CD4-positive, alpha-beta T cell treated with Interleukin-10 for 1 hour (primary cell): ENCODE measurements at regions not wholly inside any gene's neighbourhood (a gene's known extent, or its start where the extent isn't known, plus 50 kb on each side); places are given as distances from the start of the nearest gene placed in this dataset.

Source experiments
- DNase-seq: peaks from one replicate; pipeline ENCODE4 v3.0.0-alpha.2; 2020

DNA sequence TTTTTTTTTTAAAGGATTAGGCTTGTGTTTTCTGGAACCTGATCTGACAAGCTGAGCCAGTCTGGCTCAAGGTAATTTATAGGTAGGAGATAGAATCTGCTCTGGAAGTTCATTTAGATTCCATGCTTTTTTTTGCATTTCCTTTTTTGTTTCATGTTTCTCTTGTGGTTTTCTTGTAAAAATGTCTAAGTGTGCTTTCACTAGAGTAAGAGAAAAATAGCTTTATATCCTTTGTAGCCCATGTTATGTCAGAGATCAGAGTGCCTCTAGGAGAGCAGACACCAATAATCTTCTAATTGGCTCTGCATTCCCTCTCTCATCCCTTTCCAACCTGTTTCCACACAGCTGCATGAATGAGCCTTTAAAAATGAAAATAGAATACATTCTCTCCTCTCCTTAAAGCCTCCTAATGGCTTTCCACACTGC, 389.8 kb upstream of the KCNMB2 start:
- DNase-seq: no peak

DNA sequence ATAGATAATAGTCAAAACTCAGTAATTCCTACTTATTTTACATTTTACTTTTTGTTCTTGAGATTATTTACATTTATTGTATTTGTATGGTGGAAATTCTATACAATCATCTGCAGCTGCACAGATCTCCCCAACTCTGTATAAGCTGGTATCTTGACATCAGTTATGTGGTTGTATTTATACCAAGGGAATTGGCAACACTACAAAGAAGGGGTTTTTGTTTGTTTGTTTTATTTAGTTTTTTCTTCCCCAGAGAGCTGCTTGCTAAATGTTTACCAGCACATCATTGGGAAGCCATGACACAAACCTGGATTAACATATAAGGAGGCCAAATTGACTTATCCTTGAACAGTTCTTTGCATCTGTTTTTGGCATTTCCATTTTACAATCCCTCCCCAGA, 389.2 kb upstream of the KCNMB2 start:
- no peak for DNase-seq

DNA sequence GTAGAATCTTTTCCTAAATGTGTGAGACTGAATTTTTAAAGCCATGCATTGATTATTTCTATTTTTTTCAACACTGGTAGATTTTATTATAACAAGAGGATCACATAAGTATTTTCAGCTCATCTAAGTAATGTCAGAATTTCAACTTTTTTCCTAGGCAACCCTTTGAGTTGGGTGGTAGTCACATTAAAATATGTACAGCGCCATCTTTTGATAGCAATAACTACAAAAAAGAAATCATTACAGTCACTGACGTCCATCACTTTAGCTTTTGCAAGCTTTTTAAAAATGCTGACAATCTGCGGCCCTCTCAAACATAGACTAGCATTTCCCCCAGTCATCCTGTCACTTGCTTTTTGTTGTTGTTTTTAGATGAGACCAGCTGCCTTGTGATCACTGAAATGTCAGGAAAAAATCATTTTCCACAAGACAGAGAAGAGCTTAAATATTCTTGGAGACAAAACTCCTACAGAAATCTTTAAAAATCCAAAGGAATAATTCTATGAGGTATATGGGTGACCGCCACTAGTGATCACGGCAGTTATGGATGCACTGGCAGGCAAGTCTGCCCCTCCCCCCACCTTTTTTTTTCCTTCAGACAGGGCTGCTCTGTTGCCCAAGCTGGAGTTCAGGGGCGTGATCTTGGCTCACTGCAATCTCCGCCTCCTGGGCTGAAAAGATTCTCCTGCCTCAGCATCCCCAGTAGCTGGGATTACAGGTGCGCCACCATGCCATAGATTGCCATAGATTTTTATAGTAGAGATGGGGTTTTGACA, 384.0 kb upstream of the KCNMB2 start:
- no peak for DNase-seq

DNA sequence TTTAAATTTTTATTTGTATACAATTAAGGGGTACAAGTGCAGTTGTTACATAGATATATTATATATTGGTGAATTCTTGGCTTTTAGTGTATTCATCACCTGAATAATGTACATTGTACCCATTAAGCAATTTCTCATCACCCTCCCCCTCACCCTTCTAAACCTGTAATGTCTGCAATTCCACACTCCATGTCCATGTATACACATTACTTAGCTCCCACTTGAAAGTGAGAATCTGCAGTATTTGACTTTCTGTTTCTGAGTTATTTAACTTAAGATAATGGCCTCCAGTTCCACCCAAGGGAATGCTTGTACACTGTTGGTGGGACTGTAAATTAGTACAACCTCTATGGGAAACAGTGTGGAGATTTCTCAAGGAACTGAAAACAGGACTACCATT, 383.2 kb upstream of the KCNMB2 start:
- no peak for DNase-seq

DNA sequence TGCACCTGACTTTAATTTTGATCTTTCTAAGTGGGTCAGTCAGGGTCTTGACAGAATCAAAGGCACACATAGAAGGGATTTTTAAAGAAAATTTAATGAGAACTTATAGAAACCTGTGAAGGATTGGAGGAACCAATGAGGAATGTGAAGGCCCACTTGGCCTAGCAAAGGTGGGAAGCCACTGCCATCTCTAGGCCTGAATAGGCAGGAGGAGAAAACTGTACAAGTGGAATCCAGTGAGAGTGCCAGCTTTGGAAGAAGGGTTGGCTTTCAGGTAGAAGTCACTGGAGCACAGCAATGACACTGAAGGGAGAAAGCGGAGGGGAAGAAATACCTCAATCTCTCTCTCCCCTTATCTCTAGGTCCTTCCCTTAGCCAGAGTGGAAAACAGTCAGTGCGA, 380.7 kb upstream of the KCNMB2 start:
- DNase-seq: no peak

DNA sequence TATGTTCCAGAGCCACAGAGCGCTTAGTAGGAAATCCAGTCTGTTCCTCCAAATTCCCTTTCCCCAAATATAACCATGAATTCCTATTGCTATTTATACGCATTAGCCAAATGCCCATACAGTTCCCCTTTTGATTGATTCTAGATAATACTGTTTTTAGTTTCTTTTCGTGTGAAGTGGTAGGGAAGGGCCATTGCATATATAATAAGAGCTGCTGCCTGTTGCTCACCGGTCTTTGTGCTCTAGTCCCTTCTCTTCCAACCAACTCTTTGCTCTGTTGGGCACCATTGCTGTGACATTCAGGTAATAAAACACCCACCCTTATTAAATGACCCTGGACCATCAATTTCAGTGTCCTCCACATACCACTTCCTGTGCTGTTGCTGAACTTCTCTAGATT, 379.9 kb upstream of the KCNMB2 start:
- DNase-seq: no peak

DNA sequence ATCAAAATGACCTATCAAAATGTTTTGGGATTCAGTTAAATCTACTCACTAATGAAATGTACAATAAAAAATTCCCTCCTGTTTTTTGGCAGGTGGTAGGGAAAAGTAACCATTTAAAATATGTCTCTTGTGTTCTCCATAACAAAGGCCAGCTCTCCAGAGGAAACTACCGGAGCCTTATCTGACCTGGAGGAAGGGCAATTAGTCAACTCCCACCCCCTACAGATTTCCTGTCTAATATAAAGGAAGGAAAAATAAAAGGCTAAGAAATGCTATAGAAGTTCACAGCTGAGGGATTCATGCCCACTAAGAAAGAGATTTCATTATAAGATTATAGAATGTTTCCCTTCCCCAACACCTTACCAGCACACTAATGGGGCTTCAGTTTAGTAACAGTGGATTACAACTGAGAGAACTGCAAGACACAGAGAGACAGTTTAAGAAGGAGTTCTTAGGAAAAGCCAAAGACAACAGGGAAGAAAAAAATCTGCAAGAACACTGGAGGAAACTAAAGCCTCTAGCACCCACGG, 376.5 kb upstream of the KCNMB2 start:
- DNase-seq: no peak

DNA sequence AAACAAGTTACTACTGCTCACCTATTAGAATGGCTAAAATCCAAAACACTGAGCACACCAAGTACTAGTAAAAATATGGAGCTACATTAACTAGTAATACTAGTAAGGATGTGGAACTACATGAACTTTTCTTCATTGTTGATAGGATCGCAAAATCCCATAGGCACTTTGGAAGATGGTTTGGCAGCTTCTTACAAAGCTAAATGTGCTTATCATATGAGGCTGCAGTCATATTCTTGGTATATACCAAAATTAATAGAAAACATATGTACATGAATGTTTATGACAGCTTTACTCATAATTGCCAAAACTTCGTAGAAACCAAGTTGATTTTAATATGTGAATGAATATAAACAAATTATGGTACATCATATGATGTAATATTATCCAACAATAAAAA, 366.8 kb upstream of the KCNMB2 start:
- no peak for DNase-seq

DNA sequence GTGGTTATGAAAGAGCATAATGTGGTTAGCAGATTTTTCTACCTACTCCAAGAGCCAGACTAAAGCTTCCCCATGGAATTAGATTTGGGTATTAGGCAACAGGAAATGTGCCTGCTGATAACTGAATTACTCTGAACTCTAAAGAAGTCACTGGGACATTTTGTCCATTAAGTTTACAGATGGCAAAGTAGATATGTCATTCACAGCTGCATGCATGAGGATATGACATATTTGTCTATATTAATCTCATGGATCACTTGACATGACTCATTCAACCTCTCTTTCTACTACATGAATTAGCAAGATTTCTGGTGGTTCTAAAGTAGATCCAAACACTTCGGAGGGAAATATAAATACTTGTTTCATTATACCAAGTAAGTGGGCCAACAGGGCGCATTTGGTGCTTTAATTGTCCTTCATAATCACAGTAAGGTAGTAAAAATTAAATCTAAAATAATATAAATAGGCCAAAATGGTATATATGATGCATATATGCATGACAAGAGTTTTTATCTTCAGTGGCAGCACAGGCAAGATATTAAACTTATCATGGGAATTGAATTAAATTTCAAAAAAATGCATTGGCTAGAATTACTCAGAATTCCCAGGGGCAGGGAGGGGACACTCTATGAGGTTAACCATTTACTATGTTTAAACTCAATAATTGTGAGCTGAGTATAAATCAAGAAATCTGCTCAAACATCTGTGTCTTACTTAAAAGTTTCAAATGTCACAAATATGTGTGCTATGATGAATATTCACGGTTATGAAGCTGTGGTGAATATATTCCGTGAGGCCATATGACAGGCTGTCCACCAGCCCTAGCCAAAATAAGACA, 365.3 kb upstream of the KCNMB2 start:
- no peak for DNase-seq

DNA sequence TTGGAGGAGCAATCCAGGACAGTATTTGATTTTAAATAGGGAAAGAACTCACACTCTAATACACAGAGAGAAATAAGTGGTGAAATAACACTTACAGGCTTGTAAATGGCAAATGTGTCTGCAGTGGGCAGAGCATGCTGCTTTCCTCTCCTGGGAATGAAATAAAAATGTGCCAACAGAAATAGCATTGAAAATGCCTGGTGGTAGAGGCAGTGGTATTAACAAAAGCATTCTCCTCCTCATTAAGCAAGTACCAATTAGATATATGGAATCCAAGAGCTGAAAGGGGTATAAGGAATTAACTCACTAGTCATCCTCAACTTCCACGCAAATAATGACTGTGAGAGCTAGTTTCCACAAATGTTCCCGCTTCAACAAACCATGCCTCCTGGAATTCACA, 364.1 kb upstream of the KCNMB2 start:
- DNase-seq: no peak

DNA sequence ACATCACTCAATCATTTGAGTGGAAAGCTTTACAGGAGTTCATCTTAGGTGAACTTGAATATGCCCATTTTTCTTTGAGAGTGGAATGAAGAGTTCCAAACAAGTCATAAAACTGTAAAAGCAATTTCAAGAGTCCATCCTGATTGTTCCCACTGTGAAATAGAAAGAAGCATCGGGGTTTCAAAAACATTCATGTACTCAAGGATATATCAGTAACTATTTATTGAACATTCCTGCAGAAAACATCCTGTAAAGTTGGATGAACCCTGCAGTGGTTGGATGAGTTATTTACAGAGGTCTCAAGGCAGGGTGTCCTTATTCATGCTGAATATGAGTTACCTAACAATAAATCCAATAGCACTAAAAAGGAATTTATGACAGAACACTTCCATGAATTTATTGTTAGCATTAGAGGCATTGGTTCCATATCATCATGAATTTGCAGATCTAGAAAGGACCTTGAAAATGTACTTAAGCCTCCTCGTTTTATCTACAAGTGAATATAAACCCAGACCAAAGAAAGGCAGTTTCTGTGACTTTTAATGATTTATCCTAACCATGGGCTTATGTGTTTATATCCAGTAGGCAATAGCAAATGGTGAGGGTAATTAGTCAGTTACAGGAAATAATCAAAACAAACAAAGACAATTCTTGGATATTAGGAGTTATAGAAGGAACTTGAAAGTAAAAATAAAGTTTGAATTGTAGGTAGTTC, 361.9 kb upstream of the KCNMB2 start:
- no peak for DNase-seq

DNA sequence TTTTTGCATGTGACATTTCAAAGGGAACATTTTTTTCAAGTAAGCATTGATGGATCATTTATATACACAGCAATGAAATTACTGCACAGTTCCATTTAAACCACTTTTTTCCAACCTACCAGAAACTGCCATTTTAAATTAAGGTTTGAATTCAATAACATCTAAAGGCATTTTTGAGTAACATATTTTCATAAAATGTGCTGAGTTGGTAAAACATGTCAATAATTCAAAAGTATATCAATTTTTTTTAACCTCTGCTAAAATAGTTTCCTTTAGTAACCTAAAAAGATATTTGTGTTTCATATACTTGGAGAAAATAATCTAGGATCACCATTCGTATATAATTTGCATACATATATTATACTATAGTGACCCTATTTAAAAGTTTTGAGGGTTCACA, 355.1 kb upstream of the KCNMB2 start:
- DNase-seq: no peak

DNA sequence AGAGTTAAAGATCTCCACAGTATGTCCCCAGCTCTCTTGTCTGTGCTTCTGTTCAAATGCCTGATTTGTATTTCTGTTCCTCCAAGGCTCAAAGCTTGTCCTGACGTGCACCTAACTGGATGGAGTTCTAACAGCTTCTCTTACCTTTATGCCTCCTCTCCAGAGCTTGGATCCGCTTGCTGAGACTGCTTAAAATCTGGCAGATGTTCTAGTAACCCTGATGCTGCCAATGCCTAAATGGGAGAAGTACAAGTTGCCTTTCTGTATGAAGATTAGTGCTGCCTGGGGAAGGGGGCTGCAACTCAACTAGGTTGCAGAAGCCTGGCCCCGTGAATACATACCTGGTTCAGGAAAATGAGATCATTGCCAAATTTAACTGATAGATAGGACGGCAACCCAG, 354.5 kb upstream of the KCNMB2 start:
- no peak for DNase-seq

DNA sequence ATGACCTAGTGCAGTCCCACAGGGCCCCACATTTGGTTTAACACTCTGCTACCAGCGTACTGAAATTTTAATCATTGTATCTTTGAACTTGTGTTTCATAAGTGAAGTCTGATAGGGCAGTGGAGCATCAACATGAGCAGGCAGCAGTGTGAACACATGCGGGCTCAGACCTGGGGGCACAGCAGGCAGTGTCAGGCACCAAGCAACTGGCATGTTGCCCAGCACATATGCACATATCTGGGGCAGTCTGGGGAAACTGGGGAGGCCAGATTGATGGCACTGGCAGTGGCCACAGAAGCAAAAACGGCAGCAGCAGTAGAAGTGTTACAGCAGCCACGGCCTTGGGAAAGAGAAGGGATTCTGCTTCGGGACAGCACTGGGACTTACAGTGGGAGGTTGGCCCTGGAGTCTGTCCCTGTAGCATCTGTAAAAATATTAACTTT, 353.9 kb upstream of the KCNMB2 start:
- DNase-seq: no peak

DNA sequence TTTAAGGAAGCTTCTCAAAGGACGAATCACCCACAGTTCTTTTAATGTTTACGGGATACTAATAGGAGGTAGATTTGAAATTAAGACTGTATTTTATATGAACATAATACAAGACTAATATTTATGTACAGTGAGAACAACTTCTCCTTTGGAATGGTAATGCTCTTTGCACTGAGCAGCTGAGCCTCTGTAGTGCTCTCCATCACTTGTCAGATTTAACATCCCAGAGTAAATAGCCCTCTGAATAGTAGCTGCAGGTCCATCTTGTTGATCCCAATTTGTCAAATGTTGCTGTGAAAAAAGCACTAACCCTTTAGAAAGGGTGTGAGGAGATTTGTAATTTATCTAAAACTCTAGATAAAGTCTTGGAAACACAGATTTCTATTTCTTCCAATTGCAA, 351.4 kb upstream of the KCNMB2 start:
- DNase-seq: no peak

DNA sequence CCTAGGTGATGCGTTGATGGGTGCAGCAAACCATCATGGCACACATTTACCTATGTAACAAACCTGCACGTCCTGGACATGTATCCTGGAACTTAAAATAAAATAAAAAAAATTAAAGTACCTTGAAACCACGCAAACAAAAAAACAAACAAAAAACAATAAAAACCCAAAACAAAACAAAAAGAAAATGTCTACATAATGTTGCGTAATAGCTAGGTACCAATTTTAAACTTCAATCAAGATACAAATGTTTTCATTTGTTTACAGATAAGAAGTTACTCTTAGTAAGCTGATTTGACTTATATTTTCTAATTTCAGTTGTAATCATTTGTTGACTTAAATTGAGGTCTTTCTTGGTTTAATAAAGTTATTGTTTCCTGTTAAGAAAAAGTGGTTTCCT, 349.6 kb upstream of the KCNMB2 start:
- DNase-seq: no peak

DNA sequence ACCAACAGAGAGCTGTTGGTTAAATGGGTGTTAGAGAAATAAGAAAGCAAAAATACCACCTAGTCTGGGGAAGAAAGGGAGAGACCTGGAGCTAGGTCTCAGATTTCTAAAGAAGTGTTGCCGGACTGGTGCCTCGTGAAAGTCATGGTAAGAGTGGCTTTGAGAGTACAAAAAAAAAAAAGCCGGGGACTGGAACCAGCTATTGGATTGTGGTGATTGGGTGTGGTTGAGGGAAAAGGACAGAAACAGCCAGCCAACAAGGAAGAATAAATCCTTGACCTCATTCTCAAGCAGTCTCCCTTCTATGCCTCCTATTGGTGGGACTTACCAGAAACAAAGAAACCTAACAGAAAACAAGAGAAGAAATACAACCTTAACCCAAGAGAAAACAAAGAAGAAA, 346.4 kb upstream of the KCNMB2 start:
- no peak for DNase-seq

DNA sequence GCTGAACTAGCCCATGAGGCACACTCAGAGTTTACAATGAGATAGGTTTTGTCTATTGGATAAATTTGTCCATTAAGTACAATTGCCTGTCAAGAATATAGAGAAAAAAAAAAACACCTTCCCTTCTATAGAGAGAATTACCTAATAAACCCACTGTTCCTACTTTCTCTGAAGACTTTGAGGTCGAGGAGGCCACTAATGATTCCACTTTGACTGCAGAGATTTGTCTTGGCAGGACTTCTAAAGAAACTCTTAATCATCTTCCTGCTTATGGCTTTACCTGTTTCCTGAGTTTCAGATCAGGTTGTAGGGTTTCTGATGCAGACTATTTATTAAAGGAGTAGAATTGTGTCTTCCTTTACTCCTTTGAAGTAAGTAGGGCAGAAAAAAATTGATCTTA, 342.4 kb upstream of the KCNMB2 start:
- DNase-seq: peak; percentile 1

DNA sequence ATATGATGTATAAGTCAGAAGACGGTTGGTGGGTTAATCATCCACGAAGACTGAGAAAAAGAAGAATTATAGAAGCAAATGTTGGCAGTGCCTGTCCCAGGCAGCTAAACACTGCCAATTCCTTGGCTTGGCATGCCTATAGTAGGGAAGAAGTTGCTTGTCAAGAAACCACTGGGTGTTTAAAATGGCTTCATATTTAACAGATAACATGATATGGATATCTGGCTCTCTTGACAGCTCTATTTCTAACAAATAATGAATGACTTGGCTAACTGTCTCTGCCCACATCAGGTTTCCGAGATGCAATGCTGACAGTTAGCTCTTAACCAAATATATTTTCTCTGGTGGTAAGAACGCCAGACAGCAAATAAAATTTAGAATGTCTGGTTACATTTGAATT, 341.7 kb upstream of the KCNMB2 start:
- no peak for DNase-seq

DNA sequence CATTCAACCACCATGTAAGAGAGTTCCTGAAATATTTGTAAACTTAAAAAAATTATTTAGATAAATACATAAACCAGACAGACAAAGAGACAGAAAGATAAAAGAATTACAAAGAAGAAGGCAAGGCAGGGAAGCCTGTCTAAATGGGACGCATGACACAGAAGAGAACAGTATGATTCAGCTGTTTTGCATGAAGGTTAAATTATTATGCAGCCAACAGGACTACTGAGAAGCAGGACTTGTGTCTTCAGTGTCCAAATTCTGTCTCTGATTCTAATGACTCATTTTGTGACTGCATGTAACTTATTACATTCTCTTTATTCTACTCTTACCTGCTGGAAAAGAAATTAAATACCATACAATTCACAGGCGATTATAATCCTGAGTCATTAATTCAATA, 340.4 kb upstream of the KCNMB2 start:
- DNase-seq: no peak

DNA sequence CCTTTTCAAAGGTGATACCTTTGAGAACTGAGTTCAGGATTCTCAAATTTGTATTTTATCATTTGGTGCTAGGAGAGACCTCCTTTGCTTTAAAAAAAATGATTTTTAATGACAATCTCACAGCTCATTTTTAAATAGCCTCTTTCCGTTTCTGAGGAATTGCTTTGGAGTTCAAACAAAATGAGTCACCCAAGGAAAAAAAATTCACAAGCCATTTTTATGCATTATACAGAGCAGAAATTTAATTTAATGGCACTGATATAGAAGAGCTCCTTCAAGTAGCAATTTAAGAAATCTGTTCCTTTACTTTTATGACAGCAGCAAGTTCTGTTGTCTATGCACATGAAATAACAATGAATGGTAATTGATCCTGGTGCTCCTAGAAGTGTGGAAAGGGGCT, 337.9 kb upstream of the KCNMB2 start:
- DNase-seq: no peak

DNA sequence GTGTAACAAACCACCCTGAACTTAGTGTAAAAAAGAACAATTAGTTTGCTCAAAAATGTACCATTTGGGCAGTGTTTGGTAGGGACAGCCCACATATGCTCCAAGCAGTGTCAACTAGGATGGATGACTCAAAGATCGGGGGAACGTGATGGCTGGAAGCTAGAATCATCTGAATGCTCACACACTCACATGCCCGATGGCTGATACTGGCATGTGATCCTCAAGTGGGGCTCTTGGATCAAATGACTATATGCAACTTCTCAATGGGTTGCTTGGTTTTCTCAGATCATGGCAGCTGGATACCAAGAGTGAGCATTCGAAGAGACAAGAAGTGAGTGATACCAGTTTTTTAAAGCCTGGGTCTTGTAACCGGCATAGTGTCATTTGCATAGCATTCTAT, 335.9 kb upstream of the KCNMB2 start:
- DNase-seq: no peak

DNA sequence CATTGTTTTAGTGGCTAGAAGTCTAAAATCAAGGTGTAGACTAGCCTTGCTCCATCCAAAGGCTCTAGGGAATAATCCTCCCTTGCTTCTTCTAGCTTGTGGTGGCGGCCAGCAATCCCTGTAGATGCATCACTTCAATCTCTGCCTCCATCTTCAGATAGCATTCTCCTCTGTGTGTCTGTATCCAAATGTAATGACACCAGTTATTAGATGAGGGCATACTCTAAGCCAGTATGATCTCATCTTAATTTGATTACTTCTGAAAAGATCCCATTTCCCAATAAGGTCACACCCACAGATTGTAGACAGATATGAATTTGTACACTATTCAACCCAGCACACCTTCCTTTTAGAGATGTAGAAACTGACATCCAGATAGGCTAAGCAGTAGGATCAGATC, 334.5 kb upstream of the KCNMB2 start:
- no peak for DNase-seq

DNA sequence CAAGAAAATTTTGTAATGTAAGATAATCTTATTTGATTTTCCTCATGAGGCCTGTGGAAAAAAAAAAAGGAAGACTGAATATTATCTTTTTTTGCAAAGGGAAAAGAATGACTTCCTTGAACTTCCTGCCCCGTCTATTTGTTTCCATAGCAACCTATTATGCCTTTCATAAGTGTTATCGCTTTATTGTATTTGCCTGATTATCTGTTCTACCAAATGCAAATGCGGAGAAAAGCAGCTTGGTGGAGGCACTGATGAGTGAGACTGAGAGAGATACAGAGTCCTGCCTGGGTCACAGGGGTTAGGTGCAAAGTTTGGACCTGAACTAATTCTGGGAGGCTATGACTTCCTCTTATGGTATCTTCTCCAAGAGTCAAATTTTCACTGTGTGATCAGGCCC, 334.0 kb upstream of the KCNMB2 start:
- DNase-seq: no peak
